Ramos (cell line): ENCODE measurements at regions not wholly inside any gene's neighbourhood (a gene's known extent, or its start where the extent isn't known, plus 50 kb on each side); places are given as distances from the start of the nearest gene placed in this dataset.

Experiments
- in situ Hi-C: fragments of 300-500 bp; cut with MboI; formaldehyde crosslinking; loops from one replicate; pipeline ENCODE4 v1.14.3; 2022; ENCODE audit warnings: low sequenced_read_pairs; ENCODE audit not compliant: unreplicated experiment

DNA sequence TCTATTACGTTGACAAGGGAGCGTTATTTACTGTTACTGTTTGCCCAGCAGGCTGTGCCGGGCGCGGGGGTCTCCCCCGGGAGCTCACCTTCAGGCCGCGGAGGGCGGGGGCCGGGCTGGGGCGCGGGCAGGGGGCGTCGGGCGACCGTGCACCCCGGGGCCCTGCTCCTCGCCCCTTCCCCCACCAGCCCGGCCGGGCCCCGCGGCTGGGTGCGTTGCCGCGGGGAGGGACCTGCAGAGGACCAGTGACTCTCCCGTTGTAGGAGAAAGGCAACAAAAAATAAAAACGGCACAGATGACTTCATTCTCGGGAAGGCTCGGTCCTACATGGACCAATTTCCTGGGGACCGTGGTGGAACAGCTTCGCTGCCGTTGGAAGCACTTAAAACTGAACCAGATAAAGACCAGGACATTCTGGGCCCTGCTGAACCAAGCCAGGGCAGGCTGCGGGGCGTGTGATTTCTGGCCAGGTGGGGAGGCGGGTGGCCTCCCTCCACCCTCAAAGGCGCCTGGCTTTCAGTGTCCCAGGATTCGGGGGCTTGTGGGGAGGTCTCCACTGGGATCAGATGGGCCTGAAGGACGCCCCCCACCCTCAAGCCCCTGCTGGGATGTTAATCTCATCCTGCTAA is 57.4 kb downstream of the IGLL1 start:
- in situ Hi-C loops, result no loop called here

DNA sequence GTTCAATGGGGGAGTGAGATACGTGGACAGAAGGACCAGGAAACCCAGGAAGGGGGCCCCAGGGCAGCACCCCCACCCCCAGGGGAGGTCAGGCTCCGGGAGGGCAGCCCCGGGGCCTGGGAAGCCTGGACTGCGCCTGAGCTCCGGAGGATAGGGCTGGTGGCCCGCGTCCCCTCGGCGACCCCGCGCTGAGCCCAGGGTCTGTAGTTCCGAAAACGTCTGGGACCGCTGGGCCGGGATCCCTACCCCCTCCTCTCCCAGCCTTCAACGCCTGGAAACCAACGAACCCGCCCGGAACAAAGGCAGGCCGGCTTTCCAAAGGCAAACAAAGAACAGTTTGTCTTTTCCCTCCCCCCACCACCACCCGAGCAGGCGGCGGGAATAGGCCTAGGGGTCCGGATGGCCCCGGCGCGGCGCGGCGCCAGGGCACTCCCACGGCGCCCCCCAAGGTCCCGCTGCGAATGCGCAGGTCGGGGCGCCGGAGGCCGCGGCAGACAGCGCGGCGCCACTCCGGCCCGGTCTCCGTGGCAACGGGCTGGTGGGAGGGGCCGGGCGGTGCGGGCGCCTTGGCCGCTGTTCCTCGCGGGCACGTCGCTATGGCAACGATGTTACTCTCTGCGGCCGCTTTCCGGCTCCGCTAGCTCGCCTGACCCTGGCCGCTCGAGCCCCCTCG is 58.5 kb downstream of the IGLL1 start:
- in situ Hi-C loops, result no loop called here

DNA sequence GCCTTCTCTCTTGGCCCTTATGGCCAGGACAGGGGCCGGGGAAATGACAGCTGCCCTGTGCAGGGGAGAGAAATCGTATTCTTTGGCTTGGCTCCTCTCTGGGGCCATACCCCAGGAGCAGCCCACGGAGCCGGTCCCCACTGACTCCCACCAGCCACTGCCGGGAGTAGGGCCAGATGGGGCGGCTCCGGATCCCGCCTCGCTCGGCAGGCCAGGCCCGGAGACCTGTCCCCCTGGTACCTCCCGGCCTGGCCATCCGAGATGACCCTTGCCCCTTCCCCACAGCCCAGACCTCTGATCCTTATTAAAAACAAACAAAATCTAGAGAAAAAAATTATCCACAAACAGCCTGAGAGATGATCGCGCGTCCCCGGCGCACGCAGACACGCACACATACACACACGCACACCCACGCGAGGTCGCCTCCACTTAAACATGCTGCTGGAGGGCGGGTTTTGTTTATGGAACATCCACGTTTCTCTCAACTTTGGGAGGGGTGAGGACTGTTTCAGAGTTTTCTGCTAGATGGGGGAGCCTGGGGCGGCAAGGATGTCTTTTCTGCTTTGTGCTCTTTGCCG is 59.1 kb downstream of the IGLL1 start:
- in situ Hi-C loops, result no loop called here

DNA sequence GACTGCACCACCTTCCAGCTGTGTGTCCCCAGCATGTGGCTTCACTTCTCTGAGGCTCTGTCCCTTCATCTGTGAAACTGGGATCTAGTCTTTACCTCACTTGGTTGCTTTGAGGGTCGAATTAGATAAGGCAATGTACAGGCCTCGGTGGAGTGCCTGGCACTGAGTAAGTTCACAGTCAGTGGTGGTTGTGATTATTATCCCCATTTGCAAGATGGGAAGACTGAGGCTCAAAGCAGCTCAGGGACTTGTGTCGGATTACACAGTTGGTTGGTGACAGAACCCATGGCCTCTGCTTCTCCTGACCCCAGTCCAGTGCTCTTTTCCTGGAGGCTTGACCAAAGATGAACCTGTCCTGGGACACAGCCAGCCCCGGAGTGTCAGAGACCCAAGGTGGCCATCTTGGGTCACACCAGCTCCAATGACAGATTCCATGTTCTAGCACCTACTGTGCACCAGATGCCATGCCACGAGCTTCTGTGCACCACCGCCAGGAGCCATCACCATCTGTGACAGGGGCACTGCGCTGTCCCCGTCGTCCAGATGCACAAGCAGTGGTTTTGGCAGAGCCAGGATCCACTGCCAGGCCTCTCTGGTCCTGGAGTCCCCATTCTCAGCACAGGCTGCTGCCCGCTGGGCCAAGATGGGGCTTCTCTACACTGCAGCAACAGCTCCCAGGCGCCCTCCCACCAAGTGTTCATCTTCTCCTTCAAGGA is 60.5 kb downstream of the IGLL1 start:
- in situ Hi-C loops, result no loop called here

DNA sequence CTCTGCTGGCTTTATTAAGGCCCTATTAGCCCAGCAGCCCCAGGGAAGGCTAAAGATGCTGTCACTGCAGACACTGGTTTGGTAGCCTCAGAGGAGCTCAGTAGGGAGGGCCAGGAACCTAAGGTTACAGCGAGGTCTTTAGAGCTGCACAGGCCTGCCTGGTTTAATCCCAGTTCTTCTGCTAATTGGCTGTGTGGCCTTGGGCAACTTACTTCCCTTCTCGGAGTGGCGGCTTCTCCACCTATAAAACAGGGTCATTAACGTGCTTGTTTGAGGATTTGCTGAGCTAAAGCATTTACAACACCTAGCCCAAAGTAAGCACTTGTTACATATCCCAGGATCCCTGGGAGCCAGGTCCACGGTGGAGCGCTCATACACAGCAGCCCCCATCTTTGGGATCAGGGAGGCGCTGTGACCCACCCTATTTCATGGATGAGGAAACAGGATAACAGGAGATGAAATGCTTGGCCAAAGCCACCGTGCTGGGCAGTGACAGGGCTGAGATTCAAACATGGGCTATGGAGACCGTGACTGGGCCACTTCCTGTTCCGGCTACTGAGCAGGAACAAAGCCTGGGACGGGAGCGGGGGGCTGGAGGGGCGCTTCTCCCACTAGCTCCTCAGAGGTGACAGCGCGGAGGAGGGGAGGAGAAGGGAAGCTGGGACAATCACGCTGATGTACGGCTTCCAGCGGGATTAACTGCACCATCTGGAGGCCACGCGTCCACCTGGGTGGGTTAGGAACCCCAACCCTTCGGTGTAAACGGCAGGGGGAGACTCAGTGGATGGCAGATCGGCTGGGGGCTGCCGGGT is 61.5 kb downstream of the IGLL1 start:
- in situ Hi-C loops, result no loop called here

DNA sequence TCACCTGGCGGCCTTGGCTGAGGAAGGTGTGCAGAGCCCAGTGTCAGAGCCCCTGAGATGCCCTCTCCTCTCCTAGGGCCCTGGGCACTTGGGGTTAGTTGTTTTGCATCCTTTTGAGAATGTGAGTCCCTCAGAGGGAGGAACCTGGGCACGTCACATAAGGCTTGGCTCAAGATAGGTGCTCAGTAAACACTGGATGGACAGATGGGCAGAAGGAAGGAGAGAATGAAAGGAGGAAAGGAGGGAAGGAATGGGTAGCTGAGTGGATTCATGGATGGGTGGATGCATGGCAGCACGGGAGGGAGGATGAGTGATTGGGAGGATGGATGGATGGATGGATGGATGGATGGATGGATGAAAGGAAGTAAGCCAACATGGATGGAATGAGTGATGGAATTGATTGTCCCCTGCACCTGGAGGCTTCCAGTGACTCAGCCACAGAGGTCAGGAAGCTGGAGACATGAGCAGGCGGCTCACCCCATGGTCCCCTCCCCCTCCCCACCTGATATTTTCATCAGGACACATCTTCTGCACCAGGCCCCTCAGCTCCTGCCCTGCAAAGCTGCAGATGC is 62.2 kb downstream of the IGLL1 start:
- in situ Hi-C loops, result no loop called here

DNA sequence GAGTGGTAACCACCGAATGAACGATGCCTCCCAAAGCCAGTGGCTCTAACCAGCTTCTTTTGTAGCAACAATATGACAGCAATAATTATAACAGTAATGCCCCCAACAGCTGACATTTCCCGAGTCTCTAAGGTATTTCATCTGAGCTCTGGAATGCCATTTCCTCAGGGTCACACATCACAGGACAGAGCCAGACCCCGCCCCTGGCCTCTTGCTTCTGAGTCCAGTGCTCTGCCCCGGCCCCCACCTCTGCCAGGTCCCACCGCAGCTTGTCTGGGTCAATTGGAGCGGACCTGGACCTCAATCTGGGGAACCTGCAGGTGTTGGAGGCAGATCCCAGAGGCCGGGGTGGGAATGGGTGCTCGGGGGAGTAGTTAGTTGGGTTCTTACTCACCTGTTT is 63.8 kb downstream of the IGLL1 start:
- in situ Hi-C loops, result no loop called here

DNA sequence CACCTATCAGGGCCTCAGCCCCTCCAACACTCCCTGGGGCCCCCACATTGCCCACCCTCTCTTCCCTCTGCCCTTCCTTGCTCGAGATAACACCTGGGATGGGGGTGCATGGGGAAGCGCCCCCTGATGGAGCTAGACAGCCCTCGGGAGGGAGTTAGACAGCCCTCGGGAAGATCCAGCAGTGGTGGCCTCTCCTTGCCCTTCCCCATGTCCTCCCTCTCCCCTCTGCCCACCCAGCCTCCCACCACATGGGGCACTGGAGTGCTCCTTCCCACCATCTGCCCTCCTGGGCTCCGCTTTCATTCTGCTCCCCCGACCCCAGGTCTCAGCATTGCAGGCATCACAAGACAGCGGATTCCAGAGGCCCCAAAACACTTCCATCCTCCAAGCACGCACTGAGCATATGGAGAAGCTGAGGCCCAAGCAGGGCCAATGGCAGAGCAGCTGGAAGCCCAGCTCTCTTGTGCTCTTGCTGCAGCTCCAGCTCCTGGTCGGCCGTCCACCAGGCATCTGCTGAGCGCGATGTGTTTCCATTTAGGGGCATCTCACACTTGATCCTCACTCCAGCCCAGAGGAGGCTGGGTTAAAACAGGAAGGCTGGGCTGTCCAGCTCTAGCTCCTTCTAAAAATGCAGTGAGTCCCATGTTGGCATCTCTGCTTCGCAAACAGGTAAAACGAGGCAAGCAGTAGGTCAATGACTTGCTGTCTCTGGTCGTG is 65.6 kb downstream of the IGLL1 start:
- in situ Hi-C loops, result no loop called here

DNA sequence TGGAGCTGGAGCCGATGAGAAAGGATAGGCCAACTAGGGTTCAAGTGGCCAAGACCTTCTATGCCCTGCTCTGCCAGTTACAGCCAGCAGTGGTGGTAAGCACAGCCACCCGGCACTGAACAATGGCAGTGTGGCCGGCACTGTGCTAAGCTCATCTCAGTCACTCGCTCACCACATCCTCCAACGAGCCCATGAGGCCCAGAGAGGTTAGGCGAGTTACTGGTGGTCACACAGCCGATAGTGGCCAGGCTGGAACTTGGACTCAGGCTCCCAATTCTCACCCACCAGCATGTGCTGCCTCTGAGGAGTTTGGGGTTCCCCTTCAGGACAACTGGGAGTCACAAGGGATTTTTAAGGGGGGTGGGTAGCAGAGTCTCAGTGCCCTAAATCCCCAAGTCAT is 66.4 kb downstream of the IGLL1 start:
- in situ Hi-C loops, result no loop called here

DNA sequence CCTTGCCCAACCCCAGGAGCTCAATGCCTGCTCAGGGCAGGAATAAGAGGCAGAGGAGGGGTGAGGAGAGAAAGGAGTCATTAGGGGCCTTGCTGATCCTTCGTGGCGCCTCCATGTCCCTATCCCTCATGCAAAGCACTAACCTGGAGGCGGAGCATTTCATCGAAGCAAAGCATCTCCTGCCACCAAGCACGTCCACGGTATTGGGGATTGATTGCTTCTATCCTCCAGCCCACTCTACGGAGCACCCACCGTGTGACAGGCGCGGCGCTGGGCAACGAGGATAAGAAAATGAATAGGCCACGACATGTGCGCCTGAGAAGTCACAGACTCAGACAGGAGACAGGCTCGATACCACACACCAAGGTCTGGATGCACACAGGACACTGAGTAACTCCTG is 67.0 kb downstream of the IGLL1 start:
- in situ Hi-C loops, result no loop called here

DNA sequence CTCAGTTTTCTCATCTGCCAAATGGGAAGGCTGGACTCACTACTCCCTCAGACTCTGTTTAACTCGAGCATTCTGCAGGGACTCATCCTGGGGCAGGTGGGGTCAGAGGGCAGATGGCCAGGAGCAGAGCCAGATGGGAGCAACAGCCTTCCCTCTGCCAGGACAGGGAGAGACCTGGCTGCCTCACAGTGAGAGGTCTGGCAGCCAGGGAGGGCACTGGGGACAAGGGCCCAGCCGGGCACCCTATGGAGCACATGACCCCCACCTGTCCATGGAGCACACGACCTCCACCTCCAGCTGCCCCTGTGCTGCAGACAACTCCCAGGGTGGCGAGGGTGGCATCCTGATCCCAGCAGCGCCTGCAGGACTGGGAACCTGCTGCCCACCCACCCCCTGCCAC is 67.4 kb downstream of the IGLL1 start:
- in situ Hi-C loops, result no loop called here

DNA sequence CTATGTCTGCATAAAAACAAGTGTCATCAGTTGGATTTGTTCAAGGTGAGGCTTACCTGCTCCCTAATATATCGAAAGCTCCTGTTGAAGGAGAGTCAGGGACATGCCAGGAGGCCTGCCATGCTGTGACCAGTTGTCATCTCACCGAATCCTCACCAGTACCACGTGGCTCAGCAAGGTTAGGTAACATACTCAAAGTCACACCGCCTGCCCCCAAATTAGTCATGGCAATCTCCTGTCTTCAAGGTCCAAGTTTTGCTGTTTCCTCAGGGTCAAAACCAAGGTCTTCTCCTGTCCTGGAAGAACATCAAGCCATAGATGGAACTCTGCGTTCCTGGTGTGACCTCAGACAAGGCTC is 67.8 kb downstream of the IGLL1 start:
- in situ Hi-C loops, result no loop called here

DNA sequence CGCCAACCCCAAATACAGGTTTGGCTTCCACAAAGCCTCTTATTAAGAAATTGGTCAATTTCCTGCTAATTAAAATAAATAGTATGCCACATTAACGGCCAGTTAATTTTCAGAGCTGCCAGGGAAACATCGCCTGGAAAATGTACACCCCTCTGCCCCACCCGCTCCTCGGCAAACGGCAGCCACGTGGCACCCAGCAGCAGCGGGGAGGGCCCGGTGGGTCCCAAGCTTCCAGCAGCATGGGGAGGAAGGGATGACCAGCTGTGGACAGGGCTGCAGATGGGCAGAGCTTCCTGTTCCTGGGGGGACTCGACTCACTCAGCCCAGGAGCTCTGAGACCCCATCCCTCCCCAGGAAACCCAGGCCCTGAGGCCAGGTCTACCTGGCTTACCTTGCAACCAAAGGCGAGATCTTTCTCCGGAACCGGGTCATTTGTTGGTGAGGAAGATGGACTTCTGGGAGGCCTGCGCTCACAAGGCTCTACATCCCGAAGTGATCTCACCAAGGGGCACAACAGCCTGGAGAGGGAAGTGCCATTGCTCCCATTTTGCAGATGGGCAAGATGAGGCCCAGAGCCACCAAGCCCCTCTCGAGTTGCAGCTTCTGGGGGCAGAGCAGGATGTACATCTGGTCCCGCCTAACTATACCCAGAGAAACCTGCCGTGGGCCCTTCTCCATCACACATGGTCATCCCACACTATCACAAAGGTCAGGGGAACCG is 68.3 kb downstream of the IGLL1 start:
- in situ Hi-C loops, result no loop called here

DNA sequence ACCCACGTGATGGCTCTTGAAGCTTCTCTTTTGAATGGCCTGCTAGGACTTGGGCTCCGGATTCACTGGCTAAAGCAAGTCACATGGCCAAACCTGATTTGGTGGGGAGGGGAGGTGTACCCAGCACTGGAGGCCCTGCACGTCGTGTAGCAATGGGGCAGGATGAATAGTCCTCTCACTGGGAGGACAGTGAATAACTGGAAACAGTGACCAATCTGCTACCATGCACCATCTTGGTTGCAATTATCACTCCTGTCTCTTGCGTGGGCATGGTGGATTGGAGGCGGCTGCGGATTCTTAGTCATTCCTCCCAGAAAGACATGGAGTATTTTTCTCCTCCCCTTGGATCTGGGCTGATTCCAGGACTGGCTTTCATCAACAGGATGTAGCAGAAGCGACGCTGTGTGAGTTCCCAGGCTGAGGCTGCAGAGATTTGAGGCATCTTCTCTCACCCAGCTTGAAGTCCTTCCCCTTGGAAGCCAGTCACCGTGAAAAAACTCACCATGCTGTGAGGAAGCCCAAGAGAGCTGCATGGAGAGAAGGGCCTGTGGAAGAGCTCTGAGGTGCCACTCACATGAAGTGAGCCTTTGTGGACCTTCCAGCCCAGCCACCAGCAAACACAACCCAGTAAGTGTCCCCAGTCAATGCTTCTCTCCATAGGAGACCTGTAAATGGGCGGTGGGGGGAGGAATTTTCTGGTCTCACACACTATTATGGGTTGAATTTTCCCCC is 70.4 kb downstream of the IGLL1 start:
- in situ Hi-C loops, result no loop called here

DNA sequence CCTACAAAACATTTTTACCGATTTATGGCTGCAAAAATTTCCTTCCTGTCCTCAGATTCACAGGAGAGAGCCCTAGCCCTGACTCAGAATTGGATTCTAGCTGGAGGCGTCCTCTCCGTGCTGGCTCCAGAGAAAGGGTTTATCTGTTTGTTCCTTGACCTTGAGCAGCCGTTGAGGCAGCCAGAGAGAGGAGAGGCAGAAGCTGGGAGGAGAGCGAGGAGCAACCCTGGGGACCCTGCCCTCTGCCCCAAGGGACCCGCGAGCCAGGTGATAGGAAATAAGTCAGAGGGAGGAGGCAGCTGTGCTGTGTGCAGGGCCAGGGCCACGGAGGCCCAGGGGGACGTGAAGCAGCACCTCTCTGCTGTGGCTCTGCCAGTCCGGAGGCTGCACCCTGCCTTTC is 75.6 kb downstream of the IGLL1 start:
- in situ Hi-C loops, result no loop called here

DNA sequence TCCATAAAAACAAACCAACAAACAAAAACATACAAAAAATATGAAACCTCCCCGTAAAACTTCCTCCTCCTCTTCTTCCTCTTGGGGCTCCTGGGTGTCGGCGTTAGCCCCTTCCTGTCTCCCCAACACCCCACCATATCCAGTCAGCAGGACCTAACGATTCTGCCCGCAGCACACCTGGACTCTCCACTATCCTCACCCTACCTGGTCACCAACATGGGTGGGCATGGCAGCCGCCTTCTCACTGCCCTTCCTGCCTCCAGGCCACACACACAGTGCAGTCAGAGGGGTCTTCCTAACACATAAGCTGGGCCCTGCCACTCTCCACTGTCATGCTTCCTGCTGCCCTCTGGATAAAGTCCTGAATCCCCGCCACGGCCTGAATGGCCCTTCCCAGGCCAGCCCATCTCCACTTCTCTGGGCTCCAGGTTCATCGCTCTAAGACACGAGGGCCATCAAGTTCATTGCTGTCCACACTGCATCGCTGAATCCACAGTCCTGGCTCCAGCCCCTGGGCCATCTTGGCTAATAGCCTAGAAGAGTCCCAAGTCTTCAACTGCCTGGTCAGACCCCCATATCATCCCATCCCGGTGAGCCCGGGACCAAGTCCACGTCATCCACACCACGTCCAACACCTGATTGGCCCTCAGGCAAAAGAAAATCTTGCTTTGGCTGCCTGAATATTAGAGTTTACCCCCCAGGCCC is 76.2 kb downstream of the IGLL1 start:
- in situ Hi-C loops, result no loop called here

DNA sequence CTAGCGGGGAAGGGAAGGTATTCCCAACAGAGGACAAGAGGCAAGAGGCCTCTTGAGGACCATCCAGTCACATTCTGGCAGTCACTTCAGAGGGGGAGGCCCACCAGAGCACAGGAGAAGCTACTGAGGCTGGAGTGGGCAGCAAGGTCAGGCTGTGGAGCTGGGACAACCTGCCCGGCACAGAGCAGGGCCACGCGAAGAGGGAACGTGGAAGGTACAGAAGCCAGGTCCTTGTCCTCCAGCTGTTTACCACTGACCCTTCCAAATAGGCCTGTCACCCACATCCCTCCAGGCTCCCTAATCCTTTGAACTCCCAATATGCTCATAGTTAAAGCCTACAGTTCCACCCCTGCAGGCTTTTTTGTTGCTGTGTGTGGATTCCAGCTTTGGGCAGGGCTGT is 76.9 kb downstream of the IGLL1 start:
- in situ Hi-C loops, result no loop called here

DNA sequence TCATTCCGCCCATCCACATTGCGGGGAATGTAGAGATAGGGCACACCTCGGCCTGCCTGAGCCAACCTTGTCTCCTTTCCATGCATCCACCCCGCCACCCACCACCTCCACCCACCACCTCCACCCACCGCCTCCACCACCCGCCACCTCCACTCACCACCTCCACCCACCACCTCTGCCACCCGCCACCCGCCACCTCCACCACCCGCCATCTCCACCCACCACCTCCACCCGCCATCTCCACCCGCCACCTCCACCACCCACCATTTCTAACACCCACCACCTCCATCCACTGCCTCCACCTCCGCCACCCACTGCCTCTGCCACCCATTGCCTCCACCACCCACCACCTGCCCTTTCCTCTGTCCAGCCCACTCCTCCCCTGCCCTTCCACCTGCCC is 78.4 kb downstream of the IGLL1 start:
- in situ Hi-C loops, result no loop called here
